IPS-20b (cell line): ENCODE measurements at regions not wholly inside any gene's neighbourhood (a gene's known extent, or its start where the extent isn't known, plus 50 kb on each side); places are given as distances from the start of the nearest gene placed in this dataset.

ENCODE experiments used
- H3K27ac ChIP-seq: one replicate; pipeline ENCODE4 v1.5.1; 2013; ENCODE audit warnings: low read length
- H3K27me3 ChIP-seq: 2 replicates; pipeline ENCODE4 v1.6.1; 2013; ENCODE audit warnings: mild to moderate bottlenecking, low read length, inconsistent platforms; ENCODE audit not compliant: insufficient read depth
- H3K36me3 ChIP-seq: 2 replicates; pipeline ENCODE4 v1.6.1; 2013; ENCODE audit warnings: low read depth, mild to moderate bottlenecking, inconsistent platforms, low read length, moderate library complexity; ENCODE audit not compliant: insufficient read depth
- H3K4me1 ChIP-seq: 2 replicates; pipeline ENCODE4 v1.6.1; 2013; ENCODE audit warnings: mild to moderate bottlenecking, control low read depth, inconsistent platforms, low read length, moderate library complexity; ENCODE audit not compliant: insufficient read depth
- H3K4me3 ChIP-seq: 2 replicates; pipeline ENCODE4 v1.5.1; 2013; ENCODE audit warnings: mild to moderate bottlenecking, low read length, inconsistent platforms
- H3K9ac ChIP-seq: 2 replicates; pipeline ENCODE4 v1.6.1; 2013; ENCODE audit warnings: low read depth, mild to moderate bottlenecking, inconsistent platforms, low read length, moderate library complexity
- H3K9me3 ChIP-seq: 2 replicates; pipeline ENCODE4 v1.6.1; 2013; ENCODE audit warnings: mild to moderate bottlenecking, low read depth, low read length, inconsistent platforms; ENCODE audit not compliant: insufficient read depth

- no peaks in the 10 kb centered on the region for H3K36me3 ChIP-seq
- H3K27me3 ChIP-seq, result no peaks in the 10 kb centered on the region
- H3K9me3 ChIP-seq, result no peaks in the 10 kb centered on the region
- no peak overlapping the region for H3K9ac ChIP-seq
- no peak overlapping the region for H3K27ac ChIP-seq
- H3K4me1 ChIP-seq, result peaks cover 5% of the 10 kb centered on the region; the same call in 1 of the 2 replicates
- H3K4me3 ChIP-seq, result no peak overlapping the region
These were observed 49.9 kb upstream of the RTN4 start for GRCh38 chr2:55099878-55100820.
